HepG2 (cell line): ENCODE measurements at regions not wholly inside any gene's neighbourhood (a gene's known extent, or its start where the extent isn't known, plus 50 kb on each side); places are given as distances from the start of the nearest gene placed in this dataset.
"Not testable (repeated sequence)": the region's sequence is repeated elsewhere in the genome, so short reads cannot be mapped to it uniquely, and the experiment has no call there.

Source experiments
- ARID2 ChIP-seq: sonication (generic); formaldehyde crosslinking; IDR thresholded peaks from 2 replicates; pipeline ENCODE4 v1.8.1; 2022; ENCODE audit warnings: mild to moderate bottlenecking, missing genetic modification reagents, borderline replicate concordance
- ATF4 ChIP-seq, 2 experiments: fragments of 450-650 bp in 1 of 2; sonication (generic) in 1 of 2; formaldehyde crosslinking; IDR thresholded peaks; 2 replicates each; pipeline versions ENCODE4 v1.5.0 to v1.8.0; 2020 to 2022; ENCODE audit warnings: mild to moderate bottlenecking in 1 of 2, missing genetic modification reagents in 1 of 2
- CEBPZ ChIP-seq: IDR thresholded peaks from 2 replicates; pipeline ENCODE4 v1.6.1; 2012; ENCODE audit warnings: low read length, improper control_type of control experiment
- CTCF ChIP-seq: sonication (generic); formaldehyde crosslinking; IDR thresholded peaks from 2 replicates; pipeline ENCODE4 v1.5.0; 2020; ENCODE audit warnings: mild to moderate bottlenecking, missing genetic modification reagents, moderate library complexity
- NCOA2 ChIP-seq: sonication (generic); formaldehyde crosslinking; IDR thresholded peaks from 2 replicates; pipeline ENCODE4 v1.8.0; 2022; ENCODE audit warnings: inconsistent platforms
- PCBP2 ChIP-seq: fragments of 200-400 bp; formaldehyde crosslinking; optimal IDR thresholded peaks from 2 replicates; pipeline ENCODE3; 2018; ENCODE audit warnings: low read length, low read depth; ENCODE audit not compliant: poor library complexity, severe bottlenecking
- POLR2AphosphoS5 ChIP-seq: IDR thresholded peaks from 2 replicates; pipeline ENCODE4 v1.6.1; 2012; ENCODE audit warnings: low read depth, low read length
- RERE ChIP-seq: IDR thresholded peaks from 2 replicates; pipeline ENCODE4 v1.6.1; 2016; ENCODE audit warnings: low read depth, missing genetic modification reagents, missing compliant biosample characterization
- SATB2 ChIP-seq: sonication (generic); formaldehyde crosslinking; IDR thresholded peaks from 2 replicates; pipeline ENCODE4 v1.5.0; 2020; ENCODE audit warnings: missing genetic modification reagents
- SETDB1 ChIP-seq: sonication (generic); formaldehyde crosslinking; IDR thresholded peaks from 2 replicates; pipeline ENCODE4 v1.5.1; 2020; ENCODE audit warnings: missing genetic modification reagents, mild to moderate bottlenecking, borderline replicate concordance
- SP1 ChIP-seq, 2 experiments: fragments of 450-650 bp in 1 of 2; sonication (generic) in 1 of 2; formaldehyde crosslinking in 1 of 2; IDR thresholded peaks; 2 replicates each; pipeline versions ENCODE4 v1.4.0 to v1.6.1; 2016 to 2020; ENCODE audit warnings: missing genetic modification reagents in 1 of 2
- ZNF121 ChIP-seq: sonication (generic); formaldehyde crosslinking; IDR thresholded peaks from 2 replicates; pipeline ENCODE4 v1.5.0; 2020; ENCODE audit warnings: mild to moderate bottlenecking, missing genetic modification reagents

- not testable (repeated sequence) for TF ChIP-seq SETDB1 (CRISPR knock-in tag); SP1 (IDR thresholded peaks at IDR 0.05); SP1 (CRISPR knock-in tag; IDR thresholded peaks at IDR 0.05); NCOA2 (CRISPR knock-in tag); ATF4 (CRISPR knock-in tag; IDR thresholded peaks at IDR 0.05); ZNF121 (CRISPR knock-in tag); SATB2; CTCF; PCBP2; RERE; ARID2; POLR2AphosphoS5; CEBPZ
Observed at GRCh38 chr2:58694114-58694513, 453.0 kb upstream of the FANCL start.
